ENCODE measurements at regions not wholly inside any gene's neighbourhood (a gene's known extent, or its start where the extent isn't known, plus 50 kb on each side); places are given as distances from the start of the nearest gene placed in this dataset.

DNA sequence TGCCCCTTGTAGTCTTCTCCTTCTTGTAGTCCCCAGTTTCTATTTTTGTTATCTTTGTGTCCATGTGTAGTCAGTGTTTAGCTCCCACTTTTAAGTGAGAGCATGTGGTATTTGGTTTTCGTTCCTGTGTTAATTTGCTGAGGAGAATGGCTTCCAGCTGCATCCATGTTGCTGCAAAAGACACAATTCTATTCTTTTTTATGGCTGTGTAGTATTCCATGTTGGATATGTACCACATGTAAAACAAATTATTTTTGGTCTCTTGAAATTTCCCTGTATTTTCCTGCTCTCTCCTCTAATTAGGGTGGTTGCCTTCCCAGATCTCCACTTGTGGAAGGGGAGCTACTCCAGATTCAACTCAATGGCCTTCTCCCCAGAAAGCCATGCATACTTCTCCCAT, 813.8 kb downstream of the UQCRFS1 start:
- H3K4me1 ChIP-seq (ENCODE audit: insufficient read depth, low read length, poor library complexity, severe bottlenecking), result no peaks in the 10 kb centered on the region
- 0 out of 2 replicates have a peak, but pooled peaks cover 3% of the 10 kb centered on the region for H3K9me3 ChIP-seq (ENCODE audit: insufficient read depth, low read depth, low read length)
- no peaks in the 10 kb centered on the region for H4K20me1 ChIP-seq (ENCODE audit: insufficient read depth, low read length, poor library complexity, severe bottlenecking)
- no peak overlapping the region for H2AFZ ChIP-seq (ENCODE audit: low read length)
- TF ChIP-seq, protein P1, sequence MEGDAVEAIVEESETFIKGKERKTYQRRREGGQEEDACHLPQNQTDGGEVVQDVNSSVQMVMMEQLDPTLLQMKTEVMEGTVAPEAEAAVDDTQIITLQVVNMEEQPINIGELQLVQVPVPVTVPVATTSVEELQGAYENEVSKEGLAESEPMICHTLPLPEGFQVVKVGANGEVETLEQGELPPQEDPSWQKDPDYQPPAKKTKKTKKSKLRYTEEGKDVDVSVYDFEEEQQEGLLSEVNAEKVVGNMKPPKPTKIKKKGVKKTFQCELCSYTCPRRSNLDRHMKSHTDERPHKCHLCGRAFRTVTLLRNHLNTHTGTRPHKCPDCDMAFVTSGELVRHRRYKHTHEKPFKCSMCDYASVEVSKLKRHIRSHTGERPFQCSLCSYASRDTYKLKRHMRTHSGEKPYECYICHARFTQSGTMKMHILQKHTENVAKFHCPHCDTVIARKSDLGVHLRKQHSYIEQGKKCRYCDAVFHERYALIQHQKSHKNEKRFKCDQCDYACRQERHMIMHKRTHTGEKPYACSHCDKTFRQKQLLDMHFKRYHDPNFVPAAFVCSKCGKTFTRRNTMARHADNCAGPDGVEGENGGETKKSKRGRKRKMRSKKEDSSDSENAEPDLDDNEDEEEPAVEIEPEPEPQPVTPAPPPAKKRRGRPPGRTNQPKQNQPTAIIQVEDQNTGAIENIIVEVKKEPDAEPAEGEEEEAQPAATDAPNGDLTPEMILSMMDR (conservative IDR thresholded peaks at IDR 0.05; ENCODE audit: low read length), result no peak
- no peak for TF ChIP-seq EZH2phosphoT487 (IDR thresholded peaks at IDR 0.05; ENCODE audit: borderline replicate concordance)
- no peaks in the 10 kb centered on the region for H3K27me3 ChIP-seq (ENCODE audit: insufficient read depth, low read length, poor library complexity, severe bottlenecking)
- H3K4me3 ChIP-seq (ENCODE audit: low read length, poor library complexity, severe bottlenecking), result no peak overlapping the region
- no peaks in the 10 kb centered on the region for H3K79me2 ChIP-seq (ENCODE audit: insufficient read depth, low read length)
- H3K4me2 ChIP-seq (ENCODE audit: low read depth, low read length, poor library complexity, severe bottlenecking), result no peak overlapping the region
- H3K36me3 ChIP-seq (ENCODE audit: insufficient read depth, low read length), result no peaks in the 10 kb centered on the region
- H3K9ac ChIP-seq (ENCODE audit: low read depth, low read length, poor library complexity, severe bottlenecking), result no peak overlapping the region
- H3F3A ChIP-seq (ENCODE audit: low read depth), result no peaks in the 10 kb centered on the region
- no peaks in the 10 kb centered on the region for H3K9me2 ChIP-seq (replicated peaks; ENCODE audit: low read depth, low read length)

DNA sequence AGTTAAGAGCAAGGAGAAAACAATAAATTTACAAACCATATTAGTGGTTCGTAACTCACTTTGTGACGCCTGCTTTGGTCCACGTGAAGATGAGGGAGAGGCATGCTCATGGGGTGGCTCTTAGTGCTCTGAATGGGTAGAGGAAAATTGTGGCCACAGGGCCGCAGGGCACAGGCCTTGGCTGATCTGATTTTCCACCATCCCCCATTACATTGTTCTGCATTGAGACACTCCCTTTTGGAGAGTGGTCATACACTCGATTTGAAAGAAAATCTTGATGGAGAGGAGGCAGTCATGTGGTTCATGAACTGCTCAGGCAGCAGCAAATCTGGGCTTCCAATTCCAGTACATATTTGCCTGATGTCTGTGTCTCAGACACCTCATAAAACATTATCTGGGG, 815.2 kb downstream of the UQCRFS1 start:
- Histone ChIP-seq H3K9me2 (replicated peaks; ENCODE audit: low read depth, low read length) (no peaks in the 10 kb centered on the region), H3K9me3 (ENCODE audit: insufficient read depth, low read depth, low read length) (0 out of 2 replicates have a peak, but pooled peaks cover 3% of the 10 kb centered on the region), H3K36me3 (ENCODE audit: insufficient read depth, low read length) (no peaks in the 10 kb centered on the region), H3F3A (ENCODE audit: low read depth) (no peaks in the 10 kb centered on the region), H3K4me3 (ENCODE audit: low read length, poor library complexity, severe bottlenecking) (no peak overlapping the region), H2AFZ (ENCODE audit: low read length) (no peak overlapping the region), H3K27me3 (ENCODE audit: insufficient read depth, low read length, poor library complexity, severe bottlenecking) (no peaks in the 10 kb centered on the region), H3K4me1 (ENCODE audit: insufficient read depth, low read length, poor library complexity, severe bottlenecking) (no peaks in the 10 kb centered on the region), H3K9ac (ENCODE audit: low read depth, low read length, poor library complexity, severe bottlenecking) (no peak overlapping the region), H3K4me2 (ENCODE audit: low read depth, low read length, poor library complexity, severe bottlenecking) (no peak overlapping the region), H4K20me1 (ENCODE audit: insufficient read depth, low read length, poor library complexity, severe bottlenecking) (no peaks in the 10 kb centered on the region), H3K79me2 (ENCODE audit: insufficient read depth, low read length) (no peaks in the 10 kb centered on the region)
- TF ChIP-seq EZH2phosphoT487 (IDR thresholded peaks at IDR 0.05; ENCODE audit: borderline replicate concordance), result no peak
- TF ChIP-seq, protein P1 (conservative IDR thresholded peaks at IDR 0.05; ENCODE audit: low read length), result no peak

DNA sequence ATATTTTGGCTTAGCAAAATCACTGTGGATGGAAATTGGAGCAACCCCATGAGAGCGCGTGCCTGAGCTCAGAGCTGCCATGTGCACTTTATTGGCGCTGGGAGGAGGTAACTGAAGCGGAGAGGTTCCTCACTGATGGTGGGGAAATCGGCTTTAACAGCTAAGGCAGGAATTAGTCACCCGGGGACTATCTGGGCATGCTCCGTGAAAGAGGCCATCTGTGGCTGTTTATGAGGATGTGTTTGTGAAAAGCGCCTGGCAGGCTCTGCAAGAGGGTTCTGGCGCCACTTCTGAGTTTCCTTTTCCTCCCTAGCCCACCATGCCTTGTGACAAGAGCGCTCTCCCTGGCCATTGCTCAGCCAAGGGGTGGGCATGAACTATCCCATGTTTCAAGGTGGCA, 815.6 kb downstream of the UQCRFS1 start:
- Histone ChIP-seq H3K4me2 (ENCODE audit: low read depth, low read length, poor library complexity, severe bottlenecking) (no peak overlapping the region), H2AFZ (ENCODE audit: low read length) (no peak overlapping the region), H4K20me1 (ENCODE audit: insufficient read depth, low read length, poor library complexity, severe bottlenecking) (no peaks in the 10 kb centered on the region), H3K36me3 (ENCODE audit: insufficient read depth, low read length) (no peaks in the 10 kb centered on the region), H3F3A (ENCODE audit: low read depth) (no peaks in the 10 kb centered on the region), H3K4me3 (ENCODE audit: low read length, poor library complexity, severe bottlenecking) (no peak overlapping the region), H3K27me3 (ENCODE audit: insufficient read depth, low read length, poor library complexity, severe bottlenecking) (no peaks in the 10 kb centered on the region), H3K9me3 (ENCODE audit: insufficient read depth, low read depth, low read length) (peaks cover 3% of the 10 kb centered on the region; the same call in 1 of the 2 replicates), H3K79me2 (ENCODE audit: insufficient read depth, low read length) (no peaks in the 10 kb centered on the region), H3K9ac (ENCODE audit: low read depth, low read length, poor library complexity, severe bottlenecking) (no peak overlapping the region), H3K4me1 (ENCODE audit: insufficient read depth, low read length, poor library complexity, severe bottlenecking) (no peaks in the 10 kb centered on the region), H3K9me2 (replicated peaks; ENCODE audit: low read depth, low read length) (no peaks in the 10 kb centered on the region)
- TF ChIP-seq, protein P1 (conservative IDR thresholded peaks at IDR 0.05; ENCODE audit: low read length), result no peak
- TF ChIP-seq EZH2phosphoT487 (IDR thresholded peaks at IDR 0.05; ENCODE audit: borderline replicate concordance), result no peak

Measured in Loucy (cell line).